HL-60 (cell line): ENCODE measurements at regions not wholly inside any gene's neighbourhood (a gene's known extent, or its start where the extent isn't known, plus 50 kb on each side); places are given as distances from the start of the nearest gene placed in this dataset.

Source experiments
- DNase-seq, 2 experiments: peaks; one replicate each; pipeline ENCODE4 v3.0.0-alpha.2; 2010 to 2020; ENCODE audit warnings: low read depth in 1 of 2, low spot score in 1 of 2
- H3K27ac ChIP-seq: fragments of 250-450 bp; sonication (Bioruptor Pico); replicated peaks from 2 replicates; pipeline ENCODE4 v1.5.1; 2020; ENCODE audit warnings: mild to moderate bottlenecking, moderate library complexity
- H3K27me3 ChIP-seq: fragments of 250-450 bp; sonication (Bioruptor Pico); 2 replicates; pipeline ENCODE4 v1.5.1; 2021; ENCODE audit warnings: mild to moderate bottlenecking, moderate library complexity; ENCODE audit not compliant: insufficient read depth, poor library complexity, severe bottlenecking
- H3K4me3 ChIP-seq: replicated peaks from 2 replicates; pipeline ENCODE4 v1.5.1; 2011; ENCODE audit warnings: mild to moderate bottlenecking, control low read depth, low read length; ENCODE audit not compliant: insufficient read depth
- GABPA ChIP-seq: IDR thresholded peaks from 2 replicates; pipeline ENCODE4 v1.6.1; 2012; ENCODE audit warnings: low read depth
- POLR2AphosphoS5 ChIP-seq: IDR thresholded peaks from 2 replicates; pipeline ENCODE4 v1.6.1; 2012; ENCODE audit warnings: low read depth
- SPI1 ChIP-seq: IDR thresholded peaks from 2 replicates; pipeline ENCODE4 v1.6.1; 2012; ENCODE audit warnings: low read depth, mild to moderate bottlenecking, borderline replicate concordance
- TF ChIP-seq, protein P1 (sequence below): IDR thresholded peaks from one replicate; pipeline ENCODE4 v1.5.1; 2011; ENCODE audit warnings: low read length, control low read depth, inconsistent platforms; ENCODE audit not compliant: insufficient read depth
- TF ChIP-seq, protein P2 (sequence below): IDR thresholded peaks from 2 replicates; pipeline ENCODE4 v1.6.1; 2012; ENCODE audit warnings: low read depth; ENCODE audit not compliant: insufficient replicate concordance

DNA sequence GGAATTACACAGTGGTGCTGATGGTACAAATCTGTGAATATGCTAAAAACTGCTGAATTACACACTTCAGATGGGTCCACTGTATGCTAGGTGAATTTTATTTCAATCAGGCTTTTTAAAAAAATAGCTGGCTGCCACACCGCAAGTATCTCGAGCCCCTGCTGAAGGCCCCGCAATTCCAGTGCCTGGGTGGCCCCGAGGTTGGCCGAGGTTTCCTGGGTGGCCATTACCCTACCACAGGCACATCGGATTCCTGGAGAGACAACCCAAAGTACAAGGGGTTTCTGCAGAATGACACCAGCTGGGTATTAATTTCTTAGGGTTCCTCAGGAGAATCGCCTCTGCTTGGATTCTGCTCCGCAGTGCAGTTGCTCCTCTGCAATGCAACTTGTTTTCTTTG lies 127.8 kb downstream of the C16orf95 start:
- no peak overlapping the region for H3K27ac ChIP-seq
- TF ChIP-seq GABPA (no peak), SPI1 (no peak), POLR2AphosphoS5 (no peak)
- TF ChIP-seq, protein P1, sequence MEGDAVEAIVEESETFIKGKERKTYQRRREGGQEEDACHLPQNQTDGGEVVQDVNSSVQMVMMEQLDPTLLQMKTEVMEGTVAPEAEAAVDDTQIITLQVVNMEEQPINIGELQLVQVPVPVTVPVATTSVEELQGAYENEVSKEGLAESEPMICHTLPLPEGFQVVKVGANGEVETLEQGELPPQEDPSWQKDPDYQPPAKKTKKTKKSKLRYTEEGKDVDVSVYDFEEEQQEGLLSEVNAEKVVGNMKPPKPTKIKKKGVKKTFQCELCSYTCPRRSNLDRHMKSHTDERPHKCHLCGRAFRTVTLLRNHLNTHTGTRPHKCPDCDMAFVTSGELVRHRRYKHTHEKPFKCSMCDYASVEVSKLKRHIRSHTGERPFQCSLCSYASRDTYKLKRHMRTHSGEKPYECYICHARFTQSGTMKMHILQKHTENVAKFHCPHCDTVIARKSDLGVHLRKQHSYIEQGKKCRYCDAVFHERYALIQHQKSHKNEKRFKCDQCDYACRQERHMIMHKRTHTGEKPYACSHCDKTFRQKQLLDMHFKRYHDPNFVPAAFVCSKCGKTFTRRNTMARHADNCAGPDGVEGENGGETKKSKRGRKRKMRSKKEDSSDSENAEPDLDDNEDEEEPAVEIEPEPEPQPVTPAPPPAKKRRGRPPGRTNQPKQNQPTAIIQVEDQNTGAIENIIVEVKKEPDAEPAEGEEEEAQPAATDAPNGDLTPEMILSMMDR = no peak
- TF ChIP-seq, protein P2, sequence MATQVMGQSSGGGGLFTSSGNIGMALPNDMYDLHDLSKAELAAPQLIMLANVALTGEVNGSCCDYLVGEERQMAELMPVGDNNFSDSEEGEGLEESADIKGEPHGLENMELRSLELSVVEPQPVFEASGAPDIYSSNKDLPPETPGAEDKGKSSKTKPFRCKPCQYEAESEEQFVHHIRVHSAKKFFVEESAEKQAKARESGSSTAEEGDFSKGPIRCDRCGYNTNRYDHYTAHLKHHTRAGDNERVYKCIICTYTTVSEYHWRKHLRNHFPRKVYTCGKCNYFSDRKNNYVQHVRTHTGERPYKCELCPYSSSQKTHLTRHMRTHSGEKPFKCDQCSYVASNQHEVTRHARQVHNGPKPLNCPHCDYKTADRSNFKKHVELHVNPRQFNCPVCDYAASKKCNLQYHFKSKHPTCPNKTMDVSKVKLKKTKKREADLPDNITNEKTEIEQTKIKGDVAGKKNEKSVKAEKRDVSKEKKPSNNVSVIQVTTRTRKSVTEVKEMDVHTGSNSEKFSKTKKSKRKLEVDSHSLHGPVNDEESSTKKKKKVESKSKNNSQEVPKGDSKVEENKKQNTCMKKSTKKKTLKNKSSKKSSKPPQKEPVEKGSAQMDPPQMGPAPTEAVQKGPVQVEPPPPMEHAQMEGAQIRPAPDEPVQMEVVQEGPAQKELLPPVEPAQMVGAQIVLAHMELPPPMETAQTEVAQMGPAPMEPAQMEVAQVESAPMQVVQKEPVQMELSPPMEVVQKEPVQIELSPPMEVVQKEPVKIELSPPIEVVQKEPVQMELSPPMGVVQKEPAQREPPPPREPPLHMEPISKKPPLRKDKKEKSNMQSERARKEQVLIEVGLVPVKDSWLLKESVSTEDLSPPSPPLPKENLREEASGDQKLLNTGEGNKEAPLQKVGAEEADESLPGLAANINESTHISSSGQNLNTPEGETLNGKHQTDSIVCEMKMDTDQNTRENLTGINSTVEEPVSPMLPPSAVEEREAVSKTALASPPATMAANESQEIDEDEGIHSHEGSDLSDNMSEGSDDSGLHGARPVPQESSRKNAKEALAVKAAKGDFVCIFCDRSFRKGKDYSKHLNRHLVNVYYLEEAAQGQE = no peak
- DNase-seq = no peak
- no peaks in the 10 kb centered on the region for H3K27me3 ChIP-seq
- H3K4me3 ChIP-seq = no peak overlapping the region

DNA sequence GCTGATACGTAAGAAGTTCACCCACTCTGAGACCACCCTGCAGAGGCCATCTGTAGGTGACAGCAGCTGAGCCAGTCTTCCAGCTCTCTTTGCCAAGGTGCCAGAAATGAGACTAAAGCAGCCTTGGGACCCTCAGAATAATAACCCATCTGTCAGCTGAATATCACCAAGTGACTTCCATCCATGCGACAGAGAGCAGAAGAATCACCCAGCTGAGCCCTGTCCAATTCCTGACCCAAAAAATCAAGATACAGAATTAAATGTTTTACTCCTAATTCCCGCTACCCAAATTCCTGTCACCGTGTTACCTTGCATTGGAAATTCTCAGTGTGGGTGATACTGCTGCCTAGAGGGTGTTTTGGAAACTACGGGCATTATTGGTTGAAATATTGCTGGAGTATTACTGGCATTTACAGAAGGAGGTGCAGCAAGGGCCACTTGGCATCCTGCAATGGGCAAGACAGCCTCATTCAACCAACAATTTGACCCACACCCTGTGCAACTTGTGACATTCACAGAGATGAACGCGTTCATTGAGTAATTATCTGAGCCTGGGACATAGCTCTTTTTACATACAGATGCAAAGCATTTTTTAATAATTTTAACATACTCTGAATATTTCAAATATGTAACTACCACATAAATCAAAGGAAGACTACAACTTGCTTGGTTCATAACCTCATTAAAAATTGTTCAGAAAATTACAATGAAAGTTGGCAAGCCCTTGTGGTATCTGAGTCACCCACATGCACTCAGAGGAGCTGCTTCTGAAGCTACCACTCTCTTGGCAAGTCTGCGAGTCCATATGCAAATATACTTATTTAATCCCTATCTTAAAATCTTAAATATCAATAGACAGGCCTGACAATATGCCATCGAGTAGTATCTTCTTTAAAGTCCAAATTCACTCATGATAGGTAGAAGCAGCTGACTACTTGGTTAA lies 126.6 kb downstream of the C16orf95 start:
- DNase-seq = no peak
- no peaks in the 10 kb centered on the region for H3K27me3 ChIP-seq
- no peak overlapping the region for H3K27ac ChIP-seq
- H3K4me3 ChIP-seq = no peak overlapping the region
- TF ChIP-seq SPI1 = no peak
- TF ChIP-seq, protein P1 = no peak
- TF ChIP-seq POLR2AphosphoS5 = no peak
- TF ChIP-seq, protein P2 = no peak
- no peak for TF ChIP-seq GABPA

DNA sequence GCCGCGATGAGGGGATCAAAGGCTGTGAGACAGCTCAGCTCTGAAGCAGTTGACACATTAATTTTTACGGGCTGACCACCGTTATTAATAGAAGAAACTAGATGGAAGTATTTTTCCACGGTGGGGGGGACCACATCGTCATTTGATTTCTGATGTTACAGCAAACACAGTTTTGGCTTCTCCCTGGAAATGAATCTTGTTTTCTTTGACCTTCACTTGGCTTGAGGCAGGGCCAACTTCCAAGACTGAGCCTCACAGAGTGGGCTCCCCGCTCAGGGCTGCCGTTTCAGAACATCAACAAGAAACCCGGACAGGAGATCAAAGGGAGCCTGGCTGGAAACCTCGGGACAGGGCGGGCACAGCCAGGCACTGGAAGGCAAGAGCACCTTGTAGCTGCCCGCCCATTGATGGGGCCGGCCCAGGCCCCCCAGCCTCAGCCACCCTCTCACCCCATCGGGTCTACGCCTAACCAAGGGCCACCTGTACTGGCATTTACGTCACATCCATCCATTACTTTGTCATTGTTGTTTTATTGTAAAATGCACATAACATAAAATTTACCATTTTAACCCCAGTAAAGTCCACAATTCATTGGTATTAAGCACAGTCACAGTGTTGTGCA lies 124.6 kb downstream of the C16orf95 start:
- H3K4me3 ChIP-seq = no peak overlapping the region
- no peak overlapping the region for H3K27ac ChIP-seq
- H3K27me3 ChIP-seq = no peaks in the 10 kb centered on the region
- DNase-seq = no peak
- no peak for TF ChIP-seq GABPA
- TF ChIP-seq, protein P2 = no peak
- TF ChIP-seq POLR2AphosphoS5 = no peak
- no peak for TF ChIP-seq SPI1
- TF ChIP-seq, protein P1 = no peak
